ENCODE measurements at regions not wholly inside any gene's neighbourhood (a gene's known extent, or its start where the extent isn't known, plus 50 kb on each side); places are given as distances from the start of the nearest gene placed in this dataset.
"Not testable (repeated sequence)": the region's sequence is repeated elsewhere in the genome, so short reads cannot be mapped to it uniquely, and the experiment has no call there.

- no peak for DNase-seq
These were observed 330.3 kb downstream of the CAAP1 start for GRCh38 chr9:26562338-26562737.

GRCh38 chr9:26561928-26562327 lies 330.7 kb downstream of the CAAP1 start:
- DNase-seq = no peak

GRCh38 chr9:26559506-26559905 lies 333.1 kb downstream of the CAAP1 start:
- no peak for DNase-seq

GRCh38 chr9:26551971-26552370 lies 340.6 kb downstream of the CAAP1 start:
- DNase-seq = no peak

GRCh38 chr9:26551451-26551850 lies 341.2 kb downstream of the CAAP1 start:
- DNase-seq = no peak

GRCh38 chr9:26548781-26549290 lies 343.8 kb downstream of the CAAP1 start:
- no peak for DNase-seq

GRCh38 chr9:26539867-26540493 lies 352.6 kb downstream of the CAAP1 start:
- no peak for DNase-seq

GRCh38 chr9:26537211-26537610 lies 355.4 kb downstream of the CAAP1 start:
- no peak for DNase-seq

- DNase-seq = no peak
These were observed 357.5 kb downstream of the CAAP1 start for GRCh38 chr9:26535151-26535550.

GRCh38 chr9:26530841-26531240 lies 361.8 kb downstream of the CAAP1 start:
- no peak for DNase-seq

GRCh38 chr9:26527931-26528330 lies 364.7 kb downstream of the CAAP1 start:
- DNase-seq = no peak

GRCh38 chr9:26524267-26524666 lies 368.3 kb downstream of the CAAP1 start:
- DNase-seq = peak; percentile 32

GRCh38 chr9:26523577-26523976 lies 369.0 kb downstream of the CAAP1 start:
- no peak for DNase-seq

- DNase-seq = no peak
These were observed 372.5 kb downstream of the CAAP1 start for GRCh38 chr9:26520141-26520540.

- DNase-seq = no peak
These were observed 375.7 kb downstream of the CAAP1 start for GRCh38 chr9:26516773-26517343.

GRCh38 chr9:26513730-26514129 lies 378.9 kb downstream of the CAAP1 start:
- no peak for DNase-seq

- DNase-seq = no peak
These were observed 382.5 kb downstream of the CAAP1 start for GRCh38 chr9:26510137-26510536.

- DNase-seq = no peak
These were observed 383.7 kb downstream of the CAAP1 start for GRCh38 chr9:26508897-26509296.

- no peak for DNase-seq
These were observed 388.5 kb downstream of the CAAP1 start for GRCh38 chr9:26504057-26504456.

- DNase-seq = no peak
These were observed 390.3 kb downstream of the CAAP1 start for GRCh38 chr9:26502311-26502710.

- no peak for DNase-seq
These were observed 392.1 kb downstream of the CAAP1 start for GRCh38 chr9:26500471-26500870.

- not testable (repeated sequence) for DNase-seq
These were observed 399.7 kb downstream of the CAAP1 start for GRCh38 chr9:26492608-26493521.

- not testable (repeated sequence) for DNase-seq
These were observed 400.5 kb downstream of the CAAP1 start for GRCh38 chr9:26491922-26492607.
